ENCODE measurements at regions not wholly inside any gene's neighbourhood (a gene's known extent, or its start where the extent isn't known, plus 50 kb on each side); places are given as distances from the start of the nearest gene placed in this dataset.

- DNase-seq, result no peak
Observed at GRCh38 chr12:113684053-113684907, 212.6 kb upstream of the LHX5 start.

- no peak for DNase-seq
Observed at GRCh38 chr12:113683574-113683973, 211.9 kb upstream of the LHX5 start.

GRCh38 chr12:113680868-113681267, 209.2 kb upstream of the LHX5 start:
- DNase-seq, result no peak

GRCh38 chr12:113678223-113679119, 206.8 kb upstream of the LHX5 start:
- DNase-seq, result no peak

GRCh38 chr12:113676547-113676946, 204.9 kb upstream of the LHX5 start:
- DNase-seq, result no peak

- DNase-seq, result no peak
Observed at GRCh38 chr12:113676117-113676516, 204.4 kb upstream of the LHX5 start.

GRCh38 chr12:113674996-113675395, 203.3 kb upstream of the LHX5 start:
- no peak for DNase-seq

- DNase-seq, result no peak
Observed at GRCh38 chr12:113674302-113674701, 202.6 kb upstream of the LHX5 start.

- peak; percentile 18 for DNase-seq
Observed at GRCh38 chr12:113673458-113674238, 202.0 kb upstream of the LHX5 start.

- DNase-seq, result no peak
Observed at GRCh38 chr12:113670742-113671141, 199.1 kb upstream of the LHX5 start.

- no peak for DNase-seq
Observed at GRCh38 chr12:113667676-113668356, 196.1 kb upstream of the LHX5 start.

GRCh38 chr12:113667095-113667494, 195.4 kb upstream of the LHX5 start:
- no peak for DNase-seq

GRCh38 chr12:113666223-113666622, 194.6 kb upstream of the LHX5 start:
- no peak for DNase-seq

GRCh38 chr12:113665457-113665856, 193.8 kb upstream of the LHX5 start:
- DNase-seq, result no peak

GRCh38 chr12:113664224-113664681, 192.6 kb upstream of the LHX5 start:
- no peak for DNase-seq

GRCh38 chr12:113663396-113663795, 191.7 kb upstream of the LHX5 start:
- DNase-seq, result no peak

GRCh38 chr12:113660936-113661335, 189.3 kb upstream of the LHX5 start:
- no peak for DNase-seq

- DNase-seq, result no peak
Observed at GRCh38 chr12:113659416-113659815, 187.7 kb upstream of the LHX5 start.

- DNase-seq, result no peak
Observed at GRCh38 chr12:113659015-113659414, 187.3 kb upstream of the LHX5 start.

- peak; percentile 58 for DNase-seq
Observed at GRCh38 chr12:113658006-113658655, 186.5 kb upstream of the LHX5 start.

- no peak for DNase-seq
Observed at GRCh38 chr12:113655919-113656318, 184.2 kb upstream of the LHX5 start.

- no peak for DNase-seq
Observed at GRCh38 chr12:113655479-113655878, 183.8 kb upstream of the LHX5 start.

All from hematopoietic multipotent progenitor cell treated with erythropoietin and hydrocortisone succinate and interleukin-3 and kit ligand, for 4 days (in vitro differentiated cells).